ENCODE measurements at regions not wholly inside any gene's neighbourhood (a gene's known extent, or its start where the extent isn't known, plus 50 kb on each side); places are given as distances from the start of the nearest gene placed in this dataset.
A peak's percentile ranks its signal among the peaks of the same experiment; 100 is the strongest.
"Not testable (repeated sequence)": the region's sequence is repeated elsewhere in the genome, so short reads cannot be mapped to it uniquely, and the experiment has no call there.

DNA sequence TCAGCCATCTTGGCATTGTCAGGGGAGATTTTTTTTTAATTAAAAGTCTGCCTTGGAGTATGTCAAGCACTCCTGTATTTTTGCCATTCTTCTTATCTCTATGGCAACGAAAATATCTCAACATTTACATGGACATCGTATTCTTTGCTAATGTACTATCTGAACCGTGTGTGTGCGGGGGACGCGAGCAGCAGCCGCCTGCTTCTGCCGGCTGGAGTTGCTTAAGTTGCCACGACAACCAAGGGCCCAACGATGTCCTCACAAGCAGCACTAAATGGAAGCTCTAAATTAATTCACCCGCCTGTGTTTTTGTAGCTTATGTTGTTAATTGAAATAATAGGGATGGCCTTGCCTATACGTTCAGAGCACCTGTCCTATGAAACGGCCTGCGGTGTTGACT, 309.5 kb downstream of the TEX29 start:
- H3K36me3 Mint-ChIP-seq (ENCODE audit: unreplicated experiment) = no peaks in the 10 kb centered on the region
- no peaks in the 10 kb centered on the region for H3K27me3 Mint-ChIP-seq (ENCODE audit: unreplicated experiment)
- no peaks in the 10 kb centered on the region for H3K4me1 Mint-ChIP-seq (ENCODE audit: unreplicated experiment)
- no peak overlapping the region for H3K27ac Mint-ChIP-seq (ENCODE audit: unreplicated experiment)
- H3K9me3 Mint-ChIP-seq (ENCODE audit: unreplicated experiment) = peaks cover 4% of the 10 kb centered on the region
- DNase-seq (ENCODE audit: extremely low spot score, unreplicated experiment) = peak; percentile 27
- H3K4me3 Mint-ChIP-seq (ENCODE audit: unreplicated experiment) = no peak overlapping the region
- TF ChIP-seq, protein P1, sequence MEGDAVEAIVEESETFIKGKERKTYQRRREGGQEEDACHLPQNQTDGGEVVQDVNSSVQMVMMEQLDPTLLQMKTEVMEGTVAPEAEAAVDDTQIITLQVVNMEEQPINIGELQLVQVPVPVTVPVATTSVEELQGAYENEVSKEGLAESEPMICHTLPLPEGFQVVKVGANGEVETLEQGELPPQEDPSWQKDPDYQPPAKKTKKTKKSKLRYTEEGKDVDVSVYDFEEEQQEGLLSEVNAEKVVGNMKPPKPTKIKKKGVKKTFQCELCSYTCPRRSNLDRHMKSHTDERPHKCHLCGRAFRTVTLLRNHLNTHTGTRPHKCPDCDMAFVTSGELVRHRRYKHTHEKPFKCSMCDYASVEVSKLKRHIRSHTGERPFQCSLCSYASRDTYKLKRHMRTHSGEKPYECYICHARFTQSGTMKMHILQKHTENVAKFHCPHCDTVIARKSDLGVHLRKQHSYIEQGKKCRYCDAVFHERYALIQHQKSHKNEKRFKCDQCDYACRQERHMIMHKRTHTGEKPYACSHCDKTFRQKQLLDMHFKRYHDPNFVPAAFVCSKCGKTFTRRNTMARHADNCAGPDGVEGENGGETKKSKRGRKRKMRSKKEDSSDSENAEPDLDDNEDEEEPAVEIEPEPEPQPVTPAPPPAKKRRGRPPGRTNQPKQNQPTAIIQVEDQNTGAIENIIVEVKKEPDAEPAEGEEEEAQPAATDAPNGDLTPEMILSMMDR (IDR thresholded peaks at IDR 0.05) = no peak

DNA sequence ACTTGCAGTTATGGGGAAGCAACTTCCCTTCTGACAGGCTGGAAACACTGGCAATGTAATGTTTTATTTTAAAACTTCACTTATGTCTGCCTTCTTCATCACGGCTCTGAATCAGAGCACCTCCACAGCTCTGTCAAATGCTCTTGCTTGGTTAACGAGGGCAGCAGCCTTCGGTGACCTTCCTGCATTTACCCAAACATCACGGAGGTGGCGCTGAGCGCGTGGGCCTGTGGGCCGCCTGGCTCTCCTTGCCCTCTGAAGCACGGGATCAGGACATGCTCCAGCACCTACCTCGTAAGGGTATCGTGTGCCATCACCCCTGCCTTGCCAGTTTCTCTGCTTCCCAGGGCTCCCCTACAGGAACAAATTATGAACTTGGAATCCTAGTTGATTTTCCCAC, 310.0 kb downstream of the TEX29 start:
- Mint-ChIP-seq H3K36me3 (ENCODE audit: unreplicated experiment) (no peaks in the 10 kb centered on the region), H3K9me3 (ENCODE audit: unreplicated experiment) (peaks cover 4% of the 10 kb centered on the region), H3K4me1 (ENCODE audit: unreplicated experiment) (no peaks in the 10 kb centered on the region), H3K27ac (ENCODE audit: unreplicated experiment) (no peak overlapping the region), H3K4me3 (ENCODE audit: unreplicated experiment) (no peak overlapping the region), H3K27me3 (ENCODE audit: unreplicated experiment) (no peaks in the 10 kb centered on the region)
- peak; percentile 49 for DNase-seq (ENCODE audit: extremely low spot score, unreplicated experiment)
- TF ChIP-seq, protein P1 (IDR thresholded peaks at IDR 0.05) = no peak

DNA sequence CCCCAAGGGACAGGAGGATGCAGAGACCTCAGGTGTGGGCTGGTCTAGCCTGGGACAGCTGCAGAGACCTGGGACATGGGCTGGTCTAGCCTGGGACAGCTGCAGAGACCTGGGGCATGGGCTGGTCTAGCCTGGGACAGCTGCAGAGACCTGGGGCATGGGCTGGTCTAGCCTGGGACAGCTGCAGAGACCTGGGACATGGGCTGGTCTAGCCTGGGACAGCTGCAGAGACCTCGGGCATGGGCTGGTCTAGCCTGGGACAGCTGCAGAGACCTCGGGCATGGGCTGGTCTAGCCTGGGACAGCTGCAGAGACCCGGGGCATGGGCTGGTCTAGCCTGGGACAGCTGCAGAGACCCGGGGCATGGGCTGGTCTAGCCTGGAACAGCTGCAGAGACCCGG, 310.8 kb downstream of the TEX29 start:
- H3K4me3 Mint-ChIP-seq (ENCODE audit: unreplicated experiment); H3K4me1 Mint-ChIP-seq (ENCODE audit: unreplicated experiment); H3K27me3 Mint-ChIP-seq (ENCODE audit: unreplicated experiment); H3K36me3 Mint-ChIP-seq (ENCODE audit: unreplicated experiment); H3K27ac Mint-ChIP-seq (ENCODE audit: unreplicated experiment); H3K9me3 Mint-ChIP-seq (ENCODE audit: unreplicated experiment): not testable (repeated sequence)
- peak; percentile 67 for DNase-seq (ENCODE audit: extremely low spot score, unreplicated experiment)

DNA sequence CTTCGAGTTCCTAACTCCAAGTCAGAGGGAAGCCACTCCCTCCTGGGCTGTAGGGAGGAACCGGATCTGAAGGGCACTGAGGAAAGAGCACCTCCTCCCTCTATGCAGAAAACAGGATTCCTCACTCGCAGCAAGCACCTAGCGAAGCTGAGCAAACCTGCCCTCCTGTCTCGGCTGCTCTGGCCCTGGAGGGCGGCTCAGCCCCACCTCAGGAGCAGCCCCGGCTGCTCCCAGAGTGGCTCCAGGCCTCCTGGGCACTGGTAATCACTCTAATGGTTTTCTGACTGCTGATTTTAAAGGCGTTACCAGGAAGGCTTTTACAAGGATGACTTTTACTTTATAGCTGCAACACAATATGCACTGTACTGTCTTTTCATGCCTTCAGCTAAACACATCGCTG, 312.5 kb downstream of the TEX29 start:
- no peaks in the 10 kb centered on the region for H3K4me1 Mint-ChIP-seq (ENCODE audit: unreplicated experiment)

DNA sequence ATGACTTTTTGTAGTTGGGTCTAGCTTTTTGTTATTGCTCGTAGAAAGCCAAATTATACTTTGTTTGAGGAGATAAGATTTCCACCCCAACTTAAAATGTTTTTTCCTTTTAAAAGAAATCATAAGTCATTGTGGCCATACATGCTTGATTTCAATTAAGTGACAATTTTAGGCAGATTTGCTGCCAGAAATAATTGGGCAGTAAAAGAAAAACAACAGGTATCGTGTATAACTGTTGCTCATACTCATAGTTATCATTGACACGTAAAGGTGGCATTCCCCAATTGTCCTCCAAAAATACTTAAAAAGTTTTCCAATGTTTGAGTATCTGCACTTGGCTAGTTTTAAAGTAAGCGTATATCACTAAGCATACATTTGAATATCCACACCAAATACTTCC, 313.0 kb downstream of the TEX29 start:
- H3K9me3 Mint-ChIP-seq (ENCODE audit: unreplicated experiment) = peaks cover 4% of the 10 kb centered on the region
- TF ChIP-seq, protein P1 (IDR thresholded peaks at IDR 0.05) = no peak

More for the DNA sequence above, 312.5 kb downstream of the TEX29 start:
- Mint-ChIP-seq H3K27me3 (ENCODE audit: unreplicated experiment) (no peaks in the 10 kb centered on the region), H3K27ac (ENCODE audit: unreplicated experiment) (no peak overlapping the region), H3K36me3 (ENCODE audit: unreplicated experiment) (no peaks in the 10 kb centered on the region), H3K4me3 (ENCODE audit: unreplicated experiment) (no peak overlapping the region), H3K9me3 (ENCODE audit: unreplicated experiment) (peaks cover 4% of the 10 kb centered on the region)
- TF ChIP-seq, protein P1 (IDR thresholded peaks at IDR 0.05) = no peak
- DNase-seq (ENCODE audit: extremely low spot score, unreplicated experiment) = peak; percentile 65

DNA sequence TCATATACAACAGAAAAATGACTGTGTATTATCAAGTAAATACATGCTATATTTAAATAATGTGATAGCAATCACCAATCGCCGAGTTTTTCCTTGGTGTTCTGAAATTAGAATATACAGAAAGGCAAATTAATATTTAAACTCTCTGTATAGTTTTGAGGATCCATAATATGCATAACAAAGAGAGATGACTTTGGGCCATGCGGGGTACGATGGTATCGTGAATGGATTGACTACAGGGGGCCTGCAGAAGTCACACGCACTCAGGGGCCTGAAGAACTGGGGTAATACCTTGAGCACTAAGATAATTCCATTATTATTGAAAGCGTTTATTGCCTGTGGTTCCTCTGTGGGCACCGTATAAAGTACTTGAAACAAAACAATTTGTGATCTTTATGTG, 314.0 kb downstream of the TEX29 start:
- H3K27me3 Mint-ChIP-seq (ENCODE audit: unreplicated experiment) = no peaks in the 10 kb centered on the region
- DNase-seq (ENCODE audit: extremely low spot score, unreplicated experiment) = peak; percentile 32
- H3K27ac Mint-ChIP-seq (ENCODE audit: unreplicated experiment) = no peak overlapping the region
- no peaks in the 10 kb centered on the region for H3K9me3 Mint-ChIP-seq (ENCODE audit: unreplicated experiment)
- no peaks in the 10 kb centered on the region for H3K4me1 Mint-ChIP-seq (ENCODE audit: unreplicated experiment)
- no peaks in the 10 kb centered on the region for H3K36me3 Mint-ChIP-seq (ENCODE audit: unreplicated experiment)
- TF ChIP-seq, protein P1 (IDR thresholded peaks at IDR 0.05) = no peak
- no peak overlapping the region for H3K4me3 Mint-ChIP-seq (ENCODE audit: unreplicated experiment)

More for the DNA sequence above, 313.0 kb downstream of the TEX29 start:
- Mint-ChIP-seq H3K36me3 (ENCODE audit: unreplicated experiment) (no peaks in the 10 kb centered on the region), H3K4me1 (ENCODE audit: unreplicated experiment) (no peaks in the 10 kb centered on the region), H3K27ac (ENCODE audit: unreplicated experiment) (no peak overlapping the region), H3K4me3 (ENCODE audit: unreplicated experiment) (no peak overlapping the region), H3K27me3 (ENCODE audit: unreplicated experiment) (no peaks in the 10 kb centered on the region)
- no peak for DNase-seq (ENCODE audit: extremely low spot score, unreplicated experiment)
